Brain microvascular endothelial cell (primary cell): ENCODE measurements at regions not wholly inside any gene's neighbourhood (a gene's known extent, or its start where the extent isn't known, plus 50 kb on each side); places are given as distances from the start of the nearest gene placed in this dataset.

ENCODE experiments used
- DNase-seq: peaks from one replicate; pipeline ENCODE4 v3.0.0-alpha.2; 2020
- H3K27ac ChIP-seq: fragments of 250-450 bp; sonication (Bioruptor Pico); 2 replicates; pipeline ENCODE4 v1.5.1; 2020; ENCODE audit warnings: mild to moderate bottlenecking, moderate library complexity
- H3K27me3 ChIP-seq: fragments of 250-450 bp; sonication (Bioruptor Pico); replicated peaks from 2 replicates; pipeline ENCODE4 v1.5.1; 2020; ENCODE audit warnings: mild to moderate bottlenecking
- H3K36me3 ChIP-seq: fragments of 250-450 bp; sonication (Bioruptor Pico); replicated peaks from 2 replicates; pipeline ENCODE4 v1.5.1; 2020; ENCODE audit warnings: mild to moderate bottlenecking
- H3K4me3 ChIP-seq: 2 replicates; pipeline ENCODE4 v1.5.1; 2011; ENCODE audit warnings: low read depth, mild to moderate bottlenecking, control low read depth, low read length, moderate library complexity
- in situ Hi-C: cut with HindIII; loops from 2 replicates; pipeline ENCODE4 v1.10.0; 2017; ENCODE audit warnings: low sequenced_read_pairs, low pct_ligation_motif_present
- TF ChIP-seq, protein P1 (sequence below): IDR thresholded peaks from 2 replicates; pipeline ENCODE4 v1.5.1; 2011; ENCODE audit warnings: low read depth, mild to moderate bottlenecking, moderate library complexity, low read length, control low read depth, inconsistent platforms; ENCODE audit errors: missing control alignments

DNA sequence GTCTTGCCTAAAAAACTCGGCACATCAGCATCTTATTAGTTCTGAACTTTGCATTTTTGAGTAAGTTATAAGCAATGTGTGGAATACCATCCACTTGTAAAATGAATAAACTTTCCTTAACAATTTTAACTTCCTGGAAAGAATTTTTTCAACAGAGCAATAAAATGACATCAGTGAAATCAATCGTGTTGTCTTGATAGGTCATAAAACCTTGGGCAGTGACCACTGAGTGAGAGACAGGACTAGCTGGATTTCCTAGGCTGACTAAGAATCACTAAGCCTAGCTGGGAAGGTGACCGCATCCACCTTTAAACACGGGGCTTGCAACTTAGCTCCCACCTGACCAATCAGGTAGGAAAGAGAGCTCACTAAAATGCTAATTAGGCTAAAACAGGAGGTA lies 403.0 kb upstream of the CNKSR2 start:
- TF ChIP-seq, protein P1, sequence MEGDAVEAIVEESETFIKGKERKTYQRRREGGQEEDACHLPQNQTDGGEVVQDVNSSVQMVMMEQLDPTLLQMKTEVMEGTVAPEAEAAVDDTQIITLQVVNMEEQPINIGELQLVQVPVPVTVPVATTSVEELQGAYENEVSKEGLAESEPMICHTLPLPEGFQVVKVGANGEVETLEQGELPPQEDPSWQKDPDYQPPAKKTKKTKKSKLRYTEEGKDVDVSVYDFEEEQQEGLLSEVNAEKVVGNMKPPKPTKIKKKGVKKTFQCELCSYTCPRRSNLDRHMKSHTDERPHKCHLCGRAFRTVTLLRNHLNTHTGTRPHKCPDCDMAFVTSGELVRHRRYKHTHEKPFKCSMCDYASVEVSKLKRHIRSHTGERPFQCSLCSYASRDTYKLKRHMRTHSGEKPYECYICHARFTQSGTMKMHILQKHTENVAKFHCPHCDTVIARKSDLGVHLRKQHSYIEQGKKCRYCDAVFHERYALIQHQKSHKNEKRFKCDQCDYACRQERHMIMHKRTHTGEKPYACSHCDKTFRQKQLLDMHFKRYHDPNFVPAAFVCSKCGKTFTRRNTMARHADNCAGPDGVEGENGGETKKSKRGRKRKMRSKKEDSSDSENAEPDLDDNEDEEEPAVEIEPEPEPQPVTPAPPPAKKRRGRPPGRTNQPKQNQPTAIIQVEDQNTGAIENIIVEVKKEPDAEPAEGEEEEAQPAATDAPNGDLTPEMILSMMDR = no peak
- in situ Hi-C loops = no loop called here
- H3K27ac ChIP-seq = no peak overlapping the region

GRCh38 chrX:20969565-20969964 lies 404.7 kb upstream of the CNKSR2 start:
- DNase-seq = no peak
- no peak overlapping the region for H3K27ac ChIP-seq
- H3K4me3 ChIP-seq = no peak overlapping the region
- in situ Hi-C loops = no loop called here
- H3K36me3 ChIP-seq = no peaks in the 10 kb centered on the region
- TF ChIP-seq, protein P1 = no peak
- H3K27me3 ChIP-seq = no peaks in the 10 kb centered on the region

More for the DNA sequence above, 403.0 kb upstream of the CNKSR2 start:
- no peaks in the 10 kb centered on the region for H3K36me3 ChIP-seq
- no peak for DNase-seq
- no peak overlapping the region for H3K4me3 ChIP-seq
- no peaks in the 10 kb centered on the region for H3K27me3 ChIP-seq

- DNase-seq = no peak
- in situ Hi-C loops = no loop called here
- Histone ChIP-seq H3K27me3 (no peaks in the 10 kb centered on the region), H3K4me3 (no peak overlapping the region), H3K36me3 (no peaks in the 10 kb centered on the region), H3K27ac (no peak overlapping the region)
- TF ChIP-seq, protein P1 = no peak
Measured at GRCh38 chrX:20968996-20969395, 405.2 kb upstream of the CNKSR2 start.

GRCh38 chrX:20967725-20968124 lies 406.5 kb upstream of the CNKSR2 start:
- Histone ChIP-seq H3K36me3 (no peaks in the 10 kb centered on the region), H3K27ac (no peak overlapping the region), H3K27me3 (no peaks in the 10 kb centered on the region), H3K4me3 (no peak overlapping the region)
- DNase-seq = no peak
- TF ChIP-seq, protein P1 = no peak
- in situ Hi-C loops = no loop called here

GRCh38 chrX:20965270-20966044 lies 408.8 kb upstream of the CNKSR2 start:
- Histone ChIP-seq H3K4me3 (no peak overlapping the region), H3K27ac (no peak overlapping the region), H3K27me3 (no peaks in the 10 kb centered on the region), H3K36me3 (no peaks in the 10 kb centered on the region)
- in situ Hi-C loops = no loop called here
- no peak for DNase-seq
- TF ChIP-seq, protein P1 = no peak

- Histone ChIP-seq H3K4me3 (no peak overlapping the region), H3K27ac (no peak overlapping the region), H3K27me3 (no peaks in the 10 kb centered on the region), H3K36me3 (no peaks in the 10 kb centered on the region)
- TF ChIP-seq, protein P1 = no peak
- in situ Hi-C loops = no loop called here
- no peak for DNase-seq
Measured at GRCh38 chrX:20954014-20954413, 420.2 kb upstream of the CNKSR2 start.
